GM18507 (cell line): ENCODE measurements at regions not wholly inside any gene's neighbourhood (a gene's known extent, or its start where the extent isn't known, plus 50 kb on each side); places are given as distances from the start of the nearest gene placed in this dataset.
"Not testable (repeated sequence)": the region's sequence is repeated elsewhere in the genome, so short reads cannot be mapped to it uniquely, and the experiment has no call there.

Experiments
- DNase-seq: peaks from one replicate; pipeline ENCODE4 v3.0.0; 2011; ENCODE audit warnings: low read depth; ENCODE audit not compliant: insufficient read length; ENCODE audit errors: extremely low spot score
- FAIRE-seq: peaks from 2 replicates; lab custom pipeline; 2011; peaks lifted over from hg19 to GRCh38; lab: Jason Lieb, UNC

- FAIRE-seq (no peak), DNase-seq (no peak)
Observed at GRCh38 chr4:30972542-30972941, 252.4 kb downstream of the PCDH7 start.

GRCh38 chr4:30973993-30974392, 253.8 kb downstream of the PCDH7 start:
- DNase-seq (no peak), FAIRE-seq (no peak)

GRCh38 chr4:30979402-30979801, 259.2 kb downstream of the PCDH7 start:
- FAIRE-seq (no peak), DNase-seq (no peak)

GRCh38 chr4:30989508-30989907, 269.3 kb downstream of the PCDH7 start:
- DNase-seq (no peak), FAIRE-seq (no peak)

DNA sequence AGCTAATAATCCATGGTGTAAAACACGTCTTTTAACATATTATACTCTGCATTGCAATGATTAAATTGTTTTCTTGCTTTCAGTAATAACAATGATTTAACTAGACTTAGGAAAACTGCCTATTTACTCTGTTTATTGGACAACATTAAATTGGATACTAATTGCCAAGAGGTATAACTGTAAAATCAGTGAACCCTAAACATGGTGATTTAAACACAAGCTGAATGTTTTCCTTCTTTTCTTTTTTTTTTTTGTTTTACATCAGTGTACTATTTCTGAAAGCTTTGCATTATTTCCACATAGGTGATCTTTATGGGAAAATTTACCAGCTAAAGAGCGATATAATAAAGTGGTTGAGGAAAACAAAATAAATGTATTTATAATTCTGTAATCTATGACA, 276.7 kb downstream of the PCDH7 start:
- no peak for FAIRE-seq
- DNase-seq, result no peak

DNA sequence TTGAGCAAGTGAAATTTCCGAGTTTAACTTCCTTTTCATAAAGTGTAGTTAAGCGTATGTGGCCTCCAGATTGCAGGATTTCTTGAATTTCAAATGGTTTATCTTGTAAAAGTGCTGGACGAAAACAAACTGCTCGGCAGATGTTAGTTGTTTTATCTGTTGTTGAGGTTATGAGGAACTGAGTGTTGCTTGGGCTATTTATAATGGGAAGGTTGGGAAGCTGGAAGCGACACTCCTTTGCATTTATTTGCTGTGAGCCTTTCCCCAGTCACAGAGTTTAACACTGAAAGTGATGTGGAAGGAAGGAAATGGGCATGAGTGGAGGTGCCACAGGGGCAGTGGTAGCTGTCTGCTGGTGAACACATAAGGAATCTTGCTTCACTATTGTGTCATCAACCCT, 284.9 kb downstream of the PCDH7 start:
- FAIRE-seq (no peak), DNase-seq (no peak)

DNA sequence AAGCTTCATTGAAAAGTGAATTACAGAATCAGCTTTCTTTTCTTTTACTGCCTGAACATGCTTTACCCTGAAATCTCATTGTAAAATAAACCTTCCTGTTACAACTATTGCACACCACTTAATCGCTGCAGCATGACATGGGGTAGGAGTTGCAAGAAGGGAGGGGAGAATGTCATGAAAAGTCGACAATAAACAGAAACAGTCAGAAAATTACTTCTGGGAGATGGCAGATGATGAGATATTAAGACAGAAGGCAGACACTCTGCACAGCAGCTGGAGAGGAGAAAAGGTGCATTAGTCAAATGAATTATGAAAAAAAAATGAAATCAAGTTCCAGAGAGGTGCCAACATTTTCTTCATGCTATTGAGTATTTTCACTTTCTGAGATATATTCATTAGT, 287.7 kb downstream of the PCDH7 start:
- no peak for FAIRE-seq
- no peak for DNase-seq

- DNase-seq, result no peak
- FAIRE-seq, result no peak
Observed at GRCh38 chr4:31009926-31010325, 289.8 kb downstream of the PCDH7 start.

DNA sequence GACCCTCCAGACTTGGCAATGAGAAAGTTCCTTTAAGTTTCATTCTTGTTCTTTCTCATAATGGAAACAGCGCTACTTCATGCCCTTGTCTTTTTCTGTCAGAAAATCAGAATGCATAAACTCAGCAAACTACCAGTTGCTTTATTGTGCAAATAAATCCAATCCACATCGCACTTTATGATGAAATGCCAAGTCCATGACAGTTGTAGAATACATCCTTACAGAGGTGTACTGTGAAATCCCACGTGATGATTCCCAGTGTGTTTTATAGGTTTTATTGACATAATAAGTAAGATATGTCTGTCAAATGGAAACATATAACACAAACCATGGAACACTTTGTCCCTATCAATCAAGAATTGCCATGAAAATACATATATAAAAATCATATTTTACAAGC, 295.0 kb downstream of the PCDH7 start:
- DNase-seq (no peak), FAIRE-seq (no peak)

DNA sequence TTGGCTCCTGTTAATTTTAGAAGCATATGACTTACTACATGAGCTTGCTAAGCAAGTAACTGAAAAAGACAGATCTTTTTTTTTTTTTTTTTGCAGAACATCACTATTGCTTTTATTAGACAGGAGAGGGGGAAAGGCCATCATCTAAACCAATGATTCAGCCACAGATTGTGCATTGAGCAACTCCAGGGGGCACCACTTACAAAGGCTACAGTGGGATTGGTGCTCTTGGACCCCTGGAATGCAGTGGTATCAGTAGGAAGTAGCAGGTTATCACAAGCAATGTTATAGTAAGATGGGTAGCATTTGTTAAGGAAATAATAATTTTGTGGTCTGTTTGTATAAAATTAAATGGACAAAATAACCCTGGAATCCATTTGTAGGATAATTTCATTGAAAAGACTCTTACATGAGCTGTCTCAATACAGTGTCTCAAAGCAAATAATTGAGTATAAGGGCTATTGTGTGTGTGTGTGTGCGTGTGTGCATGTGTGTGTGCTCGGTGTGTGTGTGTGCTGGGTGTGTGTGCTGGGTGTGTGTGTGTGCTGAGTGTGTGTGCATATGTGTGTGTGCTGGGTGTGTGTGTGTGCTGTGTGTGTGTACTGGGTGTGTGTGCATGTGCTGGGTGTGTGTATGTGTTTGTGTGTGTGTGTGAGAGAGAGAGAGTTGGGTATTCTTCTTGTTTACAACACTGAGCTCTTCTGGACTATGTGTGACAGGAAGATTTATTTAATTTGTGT, 296.3 kb downstream of the PCDH7 start:
- DNase-seq, result no peak
- no peak for FAIRE-seq

DNA sequence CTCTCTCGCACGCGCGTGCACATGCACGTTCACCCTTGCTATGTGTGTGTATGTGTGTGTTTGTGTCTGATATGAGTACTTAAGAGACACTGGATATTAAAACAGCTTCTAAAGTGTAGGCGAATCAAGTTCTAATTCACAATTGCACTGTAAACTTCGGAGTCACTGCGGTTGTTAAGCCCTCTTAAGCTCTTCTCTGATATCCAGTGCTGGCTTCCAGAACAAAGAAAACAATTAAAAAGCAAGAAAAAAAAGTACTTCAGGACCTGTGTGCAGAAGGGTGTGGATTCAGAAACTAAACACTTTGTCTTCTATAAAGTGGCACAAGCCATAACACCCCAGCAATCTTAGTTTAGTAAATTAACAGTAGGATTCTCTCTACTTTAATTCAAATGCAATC, 300.2 kb downstream of the PCDH7 start:
- no peak for DNase-seq
- no peak for FAIRE-seq

GRCh38 chr4:31021008-31021407, 300.8 kb downstream of the PCDH7 start:
- FAIRE-seq, result no peak

DNA sequence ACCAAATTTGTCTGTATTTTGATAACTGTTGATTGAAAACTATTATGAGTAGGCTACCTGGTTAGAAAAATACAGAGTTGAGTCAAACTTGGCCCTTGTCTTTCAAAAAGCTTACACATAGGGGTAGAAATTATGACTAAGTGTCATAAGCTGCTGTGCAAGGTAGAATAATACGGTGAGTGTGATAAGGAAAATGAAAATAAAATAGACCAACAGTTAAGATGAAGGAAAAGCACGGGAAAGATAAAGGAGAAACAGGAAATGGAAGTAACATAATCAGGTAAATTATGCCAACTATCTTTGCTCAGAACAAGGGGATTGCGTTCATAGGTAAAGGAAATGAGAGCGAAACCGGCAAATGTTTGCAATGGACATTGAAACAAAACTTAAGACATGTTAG, 302.5 kb downstream of the PCDH7 start:
- FAIRE-seq (no peak), DNase-seq (no peak)

More at GRCh38 chr4:31021008-31021407, 300.8 kb downstream of the PCDH7 start:
- no peak for DNase-seq

- FAIRE-seq, result no peak
Observed at GRCh38 chr4:31023109-31023508, 302.9 kb downstream of the PCDH7 start.

DNA sequence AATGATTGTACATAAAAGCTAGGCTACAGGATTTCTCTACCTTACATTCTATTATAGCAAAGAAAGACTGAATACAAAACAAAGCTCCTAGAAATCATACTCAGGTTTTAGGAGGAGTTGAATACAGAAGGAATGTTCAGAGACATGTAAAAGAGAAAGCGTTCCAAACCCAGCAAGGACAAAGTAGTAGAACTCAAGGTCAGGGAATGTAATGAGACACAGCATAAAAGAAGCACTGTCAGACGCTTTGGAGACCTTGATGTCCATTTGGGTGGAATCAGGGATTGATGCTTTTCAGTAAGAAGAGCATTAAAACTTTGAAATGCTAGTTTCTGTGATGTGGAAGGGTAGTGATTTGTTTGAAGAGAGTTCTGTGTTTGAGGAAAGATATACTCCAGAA, 303.6 kb downstream of the PCDH7 start:
- DNase-seq (no peak), FAIRE-seq (no peak)

More at GRCh38 chr4:31023109-31023508, 302.9 kb downstream of the PCDH7 start:
- no peak for DNase-seq

DNA sequence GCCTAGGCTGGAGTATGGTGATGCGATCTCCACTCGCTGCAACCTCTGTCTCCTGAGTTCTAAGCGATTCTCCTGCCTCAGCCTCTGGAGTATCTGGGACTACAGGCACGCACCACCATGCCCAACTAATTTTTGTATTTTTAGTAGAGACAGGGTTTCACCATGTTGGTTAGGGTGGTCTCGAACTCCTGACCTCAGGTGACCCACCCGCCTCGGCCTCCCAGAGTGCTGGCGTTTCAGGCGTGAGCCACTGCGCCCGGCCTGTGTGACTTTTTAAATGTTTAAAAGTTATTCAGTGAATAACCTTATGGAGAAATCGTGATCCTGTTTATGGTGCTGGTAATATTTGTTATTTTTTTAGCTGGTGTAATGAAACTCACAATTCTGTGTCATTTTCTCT, 304.6 kb downstream of the PCDH7 start:
- FAIRE-seq, DNase-seq: not testable (repeated sequence)

DNA sequence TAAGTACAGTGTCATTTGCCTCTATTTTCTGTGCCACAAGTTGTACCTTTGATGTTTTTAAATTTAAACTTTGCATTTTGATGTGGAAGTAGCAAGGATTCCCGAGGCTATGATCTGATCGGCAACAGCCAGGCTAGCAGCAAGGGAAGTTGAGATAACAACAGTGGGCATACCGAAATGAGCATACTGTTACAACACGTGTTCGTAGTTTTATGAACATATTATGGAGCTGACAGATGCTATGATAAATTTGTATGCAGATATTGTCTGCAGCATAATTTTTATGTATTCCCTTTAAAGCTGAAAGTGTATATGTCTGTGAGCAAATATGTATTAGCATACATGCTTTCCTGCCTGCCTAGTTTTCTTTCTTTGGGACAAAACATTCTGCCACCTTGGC, 306.1 kb downstream of the PCDH7 start:
- DNase-seq (no peak), FAIRE-seq (no peak)

DNA sequence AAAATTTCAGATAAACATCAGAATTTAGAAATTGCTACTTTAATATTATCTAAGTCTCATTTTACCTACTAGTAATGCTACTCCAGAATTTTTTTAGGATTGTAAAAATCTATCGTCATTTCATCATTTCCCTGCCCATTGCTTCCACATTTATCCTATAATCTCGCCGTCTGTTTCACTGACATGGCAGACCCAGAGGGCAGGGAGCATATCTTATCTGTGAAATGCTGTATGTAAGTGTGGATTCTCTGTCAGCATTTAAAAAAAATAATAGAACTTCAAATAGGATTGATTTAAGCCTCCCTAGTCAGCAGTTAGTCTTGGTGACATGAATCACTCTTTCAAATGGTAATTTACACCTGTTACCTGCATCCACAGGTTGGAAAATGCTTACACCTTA, 314.4 kb downstream of the PCDH7 start:
- FAIRE-seq (no peak), DNase-seq (no peak)

GRCh38 chr4:31035761-31036160, 315.6 kb downstream of the PCDH7 start:
- DNase-seq (no peak), FAIRE-seq (no peak)

- DNase-seq (no peak), FAIRE-seq (no peak)
Observed at GRCh38 chr4:31037703-31038102, 317.5 kb downstream of the PCDH7 start.

DNA sequence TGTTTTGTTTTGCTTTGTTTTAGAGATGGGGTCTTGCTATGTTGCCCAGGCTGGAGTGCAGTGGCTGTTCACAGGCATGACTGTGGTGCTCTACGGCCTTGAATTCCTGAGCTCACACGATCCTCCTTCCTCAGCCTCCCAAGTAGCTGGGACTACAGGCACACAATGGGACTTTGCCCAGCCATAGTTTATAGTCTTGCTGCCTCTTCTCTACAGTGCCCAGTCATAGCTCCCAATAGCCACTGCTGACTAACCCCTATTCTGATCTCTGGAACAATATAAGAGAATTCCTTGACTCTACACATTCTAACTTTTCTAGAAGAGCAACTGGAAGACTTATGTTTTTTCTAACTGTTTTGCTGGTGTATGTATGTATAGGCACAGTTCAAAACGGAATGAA, 319.2 kb downstream of the PCDH7 start:
- no peak for DNase-seq
- FAIRE-seq, result no peak

GRCh38 chr4:31040106-31040505, 319.9 kb downstream of the PCDH7 start:
- no peak for DNase-seq

More at GRCh38 chr4:31040106-31040505, 319.9 kb downstream of the PCDH7 start:
- no peak for FAIRE-seq
